NCI-H345 (cell line): ENCODE measurements at regions not wholly inside any gene's neighbourhood (a gene's known extent, or its start where the extent isn't known, plus 50 kb on each side); places are given as distances from the start of the nearest gene placed in this dataset.
A peak's percentile ranks its signal among the peaks of the same experiment; 100 is the strongest.

Source experiments
- DNase-seq: peaks from one replicate; lab custom pipeline; 2025; lab: John Stamatoyannopoulos, UW

- DNase-seq = no peak
Observed at GRCh38 chr11:79564288-79564925, 123.6 kb upstream of the TENM4 start.

- DNase-seq = no peak
Observed at GRCh38 chr11:79561496-79561895, 120.7 kb upstream of the TENM4 start.

DNA sequence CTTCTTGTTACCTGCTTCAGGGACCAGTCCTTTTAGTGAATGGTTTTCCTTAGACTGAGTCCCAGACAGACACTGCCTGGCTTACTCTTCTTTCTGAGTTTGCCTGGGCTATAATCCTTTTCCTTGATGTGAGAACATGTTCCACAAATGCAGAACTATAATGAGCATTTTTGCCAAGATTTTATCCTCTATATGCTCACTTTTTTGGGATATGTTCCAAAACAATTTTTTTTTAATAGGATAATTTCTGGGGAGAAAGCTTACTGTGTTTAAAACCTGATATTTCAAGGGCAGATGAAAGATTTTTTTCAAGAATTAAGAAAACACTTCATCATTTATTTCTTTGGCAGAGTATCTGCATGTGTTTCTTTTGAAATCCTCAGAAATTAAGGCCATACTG, 110.0 kb upstream of the TENM4 start:
- no peak for DNase-seq

DNA sequence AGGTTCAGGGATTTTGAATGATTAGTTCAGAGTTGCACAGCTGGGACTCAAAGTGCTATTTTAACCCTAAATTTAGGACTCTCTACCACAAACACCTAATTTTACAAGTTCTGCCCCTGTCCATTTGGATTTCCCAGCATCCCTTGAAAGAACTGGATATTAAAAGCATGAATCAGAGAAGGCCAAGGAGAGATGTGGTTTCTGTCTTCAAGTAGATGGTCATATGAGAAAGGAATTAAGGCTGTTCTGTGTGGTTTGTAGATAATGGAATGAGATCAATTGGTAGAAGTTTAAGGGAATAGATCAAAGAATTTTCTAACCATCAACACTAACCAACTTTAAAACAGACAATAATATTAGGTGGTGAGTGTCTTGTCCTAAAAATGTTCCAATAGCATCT, 106.4 kb upstream of the TENM4 start:
- no peak for DNase-seq

GRCh38 chr11:79546351-79546750, 105.5 kb upstream of the TENM4 start:
- peak; percentile 49 for DNase-seq

DNA sequence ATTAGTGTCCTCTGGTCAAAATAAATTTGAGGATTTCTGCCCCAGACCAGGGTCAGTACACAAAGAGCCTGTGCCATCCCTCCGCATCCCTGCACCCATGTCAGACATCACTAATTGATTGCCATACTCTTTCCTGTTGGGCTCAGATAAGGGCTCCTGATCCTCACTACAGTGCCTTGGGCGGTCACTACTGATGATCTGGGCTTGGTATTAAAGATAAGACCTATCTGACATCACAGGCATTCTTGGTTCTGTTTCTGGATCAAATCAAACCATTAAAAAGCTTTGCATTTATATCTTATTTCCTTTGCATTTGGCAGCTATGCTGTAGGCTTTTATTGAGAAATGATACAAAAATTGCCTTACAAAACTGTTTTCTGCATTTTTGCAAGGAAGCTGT, 103.5 kb upstream of the TENM4 start:
- no peak for DNase-seq

DNA sequence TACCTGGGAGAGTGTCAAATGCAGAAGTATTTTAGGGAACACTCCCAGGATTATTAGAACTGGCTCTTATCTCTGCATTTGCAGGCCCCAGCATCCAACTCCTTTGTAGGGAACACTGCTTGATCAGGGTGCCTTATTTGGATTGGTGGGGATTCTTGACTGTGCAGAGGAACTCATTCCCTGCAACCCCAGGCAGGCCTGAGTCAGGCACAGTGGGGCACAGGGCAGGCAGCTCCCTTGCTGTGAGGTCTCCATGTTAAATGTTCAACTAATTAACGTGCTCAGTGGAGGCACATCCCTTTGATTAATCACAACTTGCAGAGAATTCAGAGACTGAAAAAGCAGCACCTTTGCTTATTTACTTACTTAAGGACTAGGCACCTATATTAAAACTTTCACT, 102.3 kb upstream of the TENM4 start:
- no peak for DNase-seq

DNA sequence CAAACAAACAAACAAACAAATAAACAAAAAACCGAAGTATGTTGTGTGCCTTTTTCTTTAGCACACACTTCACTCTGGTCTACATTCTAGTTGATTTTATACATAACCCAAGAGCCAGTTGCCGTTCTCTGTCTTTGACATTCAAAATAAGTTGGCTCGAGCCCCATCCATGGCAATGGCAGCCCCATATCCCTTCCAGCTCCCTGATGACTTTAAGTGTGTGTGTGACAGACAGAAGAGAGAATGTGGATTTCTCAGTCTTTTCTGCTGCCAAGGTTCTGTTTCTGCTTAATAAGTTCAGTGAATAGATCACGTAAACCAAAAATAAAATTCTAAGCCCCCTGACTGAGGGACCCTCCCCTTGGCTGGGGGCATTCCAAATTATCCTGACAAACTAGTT, 100.6 kb upstream of the TENM4 start:
- no peak for DNase-seq

- DNase-seq = no peak
Observed at GRCh38 chr11:79538775-79539174, 97.9 kb upstream of the TENM4 start.

GRCh38 chr11:79536155-79536917, 95.5 kb upstream of the TENM4 start:
- no peak for DNase-seq

GRCh38 chr11:79535606-79536005, 94.8 kb upstream of the TENM4 start:
- DNase-seq = no peak

DNA sequence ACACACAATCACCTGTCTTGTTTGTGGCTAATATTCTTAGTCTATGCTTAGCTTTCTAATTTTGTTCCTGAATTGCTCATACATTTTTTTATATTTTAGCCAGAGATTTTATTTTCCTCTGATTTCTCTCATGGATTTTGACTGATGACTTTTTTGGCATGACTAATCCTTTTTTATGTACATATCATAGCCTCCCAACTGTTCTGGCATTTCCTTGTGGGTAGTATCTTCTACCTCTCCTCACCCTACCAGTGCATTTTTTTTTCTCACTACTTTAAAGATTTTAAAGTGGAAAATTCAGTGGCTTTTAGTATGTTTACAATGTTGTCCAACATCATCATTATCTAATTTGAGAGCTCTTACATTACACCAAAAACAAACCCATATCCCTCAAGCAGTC, 84.4 kb upstream of the TENM4 start:
- no peak for DNase-seq

- DNase-seq = no peak
Observed at GRCh38 chr11:79522626-79523025, 81.8 kb upstream of the TENM4 start.

- DNase-seq = no peak
Observed at GRCh38 chr11:79520086-79520485, 79.3 kb upstream of the TENM4 start.

DNA sequence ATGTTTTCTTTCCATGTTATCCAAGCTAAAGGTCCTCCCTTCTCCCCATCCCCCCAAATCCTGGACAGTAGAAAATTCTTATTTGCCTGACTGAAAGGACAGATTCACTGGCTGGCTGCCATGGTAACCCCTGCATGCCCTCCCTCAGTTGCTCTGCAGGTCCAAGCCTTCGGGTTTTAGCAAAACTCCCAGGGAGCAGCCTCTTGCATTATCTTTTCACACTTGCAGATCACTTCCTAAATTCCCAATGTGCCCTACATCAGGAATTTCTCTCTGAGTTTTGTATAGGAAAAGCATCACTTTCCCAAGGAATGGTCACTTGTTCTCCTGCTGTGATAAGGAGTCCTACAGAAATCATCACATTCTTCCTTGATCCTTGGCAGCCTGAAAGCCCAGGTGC, 75.0 kb upstream of the TENM4 start:
- DNase-seq = no peak

GRCh38 chr11:79514695-79515094, 73.9 kb upstream of the TENM4 start:
- no peak for DNase-seq

GRCh38 chr11:79514290-79514689, 73.5 kb upstream of the TENM4 start:
- DNase-seq = no peak

- no peak for DNase-seq
Observed at GRCh38 chr11:79512706-79513469, 72.1 kb upstream of the TENM4 start.

DNA sequence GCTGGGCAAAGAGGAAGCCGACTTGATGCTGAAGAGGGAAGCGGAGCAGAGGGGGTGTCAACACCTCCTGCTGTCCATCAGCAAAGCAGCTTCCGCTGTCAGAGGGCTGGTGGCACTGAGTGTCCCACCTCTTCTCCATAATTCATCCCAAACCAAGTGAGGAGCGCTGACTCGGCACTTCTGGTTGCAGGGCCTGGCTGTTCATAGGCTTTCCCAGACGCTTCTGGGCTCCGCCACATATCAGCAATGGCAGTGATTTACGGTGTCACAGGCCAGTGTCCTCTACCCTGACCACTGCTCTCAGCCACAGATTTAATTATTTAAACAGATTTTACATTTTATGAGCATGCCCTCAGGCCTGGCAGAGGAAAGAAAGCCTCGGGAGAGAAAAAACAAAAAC, 70.1 kb upstream of the TENM4 start:
- DNase-seq = no peak

GRCh38 chr11:79508461-79508860, 67.6 kb upstream of the TENM4 start:
- DNase-seq = no peak

DNA sequence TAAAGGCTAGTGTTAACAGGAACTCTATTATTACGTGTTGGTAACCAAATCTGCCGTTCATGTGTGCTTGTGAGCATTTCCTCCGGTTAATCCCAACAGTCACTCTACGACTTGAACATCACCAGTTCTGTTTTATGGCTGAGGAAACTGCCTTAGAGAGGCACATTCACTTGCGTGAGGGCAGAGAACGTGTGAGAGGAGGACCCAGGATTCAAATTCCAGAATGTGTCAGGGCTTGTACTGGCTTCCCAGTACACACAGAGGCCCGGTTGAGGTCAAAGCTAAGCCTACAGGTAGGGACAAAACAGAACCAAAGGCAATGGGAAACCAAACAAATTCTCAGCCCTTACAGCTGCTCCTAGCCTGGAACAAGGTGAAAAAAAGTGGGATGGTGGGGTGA, 66.9 kb upstream of the TENM4 start:
- no peak for DNase-seq

- no peak for DNase-seq
Observed at GRCh38 chr11:79506734-79507344, 66.0 kb upstream of the TENM4 start.

DNA sequence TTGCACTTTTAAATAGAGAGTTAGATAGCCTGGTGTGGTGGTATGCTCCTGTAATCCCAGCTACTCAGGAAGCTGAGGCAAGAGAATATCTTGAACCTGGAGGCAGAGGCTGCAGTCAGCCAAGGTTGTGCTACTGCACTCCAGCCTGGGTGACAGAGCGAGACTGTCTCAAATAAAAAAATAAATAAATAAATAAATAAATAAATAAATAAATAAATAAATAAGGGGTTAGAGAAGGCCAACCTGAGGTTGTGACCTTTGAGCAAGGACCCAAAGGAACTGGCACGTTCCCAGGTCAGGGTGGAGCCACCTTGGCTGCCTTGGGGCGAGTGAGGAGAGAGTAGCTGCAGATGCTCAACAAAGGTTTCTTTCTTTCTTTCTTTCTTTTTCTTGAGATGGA, 65.3 kb upstream of the TENM4 start:
- DNase-seq = no peak
